ENCODE measurements at regions not wholly inside any gene's neighbourhood (a gene's known extent, or its start where the extent isn't known, plus 50 kb on each side); places are given as distances from the start of the nearest gene placed in this dataset.

DNA sequence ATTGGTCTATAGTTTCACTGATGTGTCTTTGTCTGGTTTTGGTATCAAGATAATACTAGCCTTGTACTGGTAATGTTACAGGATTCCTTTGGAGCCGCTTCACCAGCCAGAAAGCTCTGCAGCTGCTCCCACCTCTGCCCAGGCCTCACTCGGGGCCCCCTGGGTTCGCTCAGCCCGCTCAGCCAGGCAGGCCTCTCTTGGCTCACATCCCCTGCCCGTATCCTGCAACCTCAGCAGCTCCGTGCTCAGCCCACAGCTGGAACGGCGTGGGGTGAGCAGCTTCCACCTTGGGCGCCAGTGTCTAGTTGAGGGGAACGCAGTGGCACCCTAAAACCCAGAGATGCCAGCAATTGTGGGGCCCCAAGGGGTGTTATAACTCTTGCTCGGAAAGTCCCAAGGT is 429.7 kb upstream of the ROBO2 start:
- TF ChIP-seq, protein P1, sequence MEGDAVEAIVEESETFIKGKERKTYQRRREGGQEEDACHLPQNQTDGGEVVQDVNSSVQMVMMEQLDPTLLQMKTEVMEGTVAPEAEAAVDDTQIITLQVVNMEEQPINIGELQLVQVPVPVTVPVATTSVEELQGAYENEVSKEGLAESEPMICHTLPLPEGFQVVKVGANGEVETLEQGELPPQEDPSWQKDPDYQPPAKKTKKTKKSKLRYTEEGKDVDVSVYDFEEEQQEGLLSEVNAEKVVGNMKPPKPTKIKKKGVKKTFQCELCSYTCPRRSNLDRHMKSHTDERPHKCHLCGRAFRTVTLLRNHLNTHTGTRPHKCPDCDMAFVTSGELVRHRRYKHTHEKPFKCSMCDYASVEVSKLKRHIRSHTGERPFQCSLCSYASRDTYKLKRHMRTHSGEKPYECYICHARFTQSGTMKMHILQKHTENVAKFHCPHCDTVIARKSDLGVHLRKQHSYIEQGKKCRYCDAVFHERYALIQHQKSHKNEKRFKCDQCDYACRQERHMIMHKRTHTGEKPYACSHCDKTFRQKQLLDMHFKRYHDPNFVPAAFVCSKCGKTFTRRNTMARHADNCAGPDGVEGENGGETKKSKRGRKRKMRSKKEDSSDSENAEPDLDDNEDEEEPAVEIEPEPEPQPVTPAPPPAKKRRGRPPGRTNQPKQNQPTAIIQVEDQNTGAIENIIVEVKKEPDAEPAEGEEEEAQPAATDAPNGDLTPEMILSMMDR (IDR thresholded peaks at IDR 0.05) = no peak
- TF ChIP-seq POLR2A (IDR thresholded peaks at IDR 0.05) = no peak
